Effector memory CD4-positive, alpha-beta T cell (primary cell): ENCODE measurements at regions not wholly inside any gene's neighbourhood (a gene's known extent, or its start where the extent isn't known, plus 50 kb on each side); places are given as distances from the start of the nearest gene placed in this dataset.
"Not testable (repeated sequence)": the region's sequence is repeated elsewhere in the genome, so short reads cannot be mapped to it uniquely, and the experiment has no call there.

Experiments used
- DNase-seq, 3 donors: peaks; one replicate each; pipeline ENCODE4 v3.0.0-alpha.2; 2020
- H3K27ac ChIP-seq: 2 replicates; pipeline ENCODE4 v1.7.0; 2013; ENCODE audit warnings: mild to moderate bottlenecking, low read length, moderate library complexity; ENCODE audit not compliant: insufficient read depth, poor library complexity, severe bottlenecking
- H3K27me3 ChIP-seq: replicated peaks from 2 replicates; pipeline ENCODE4 v1.7.0; 2013; ENCODE audit warnings: mild to moderate bottlenecking, low read length; ENCODE audit not compliant: insufficient read depth, control insufficient read depth, poor library complexity, severe bottlenecking
- H3K36me3 ChIP-seq: 2 replicates; pipeline ENCODE4 v1.7.0; 2013; ENCODE audit warnings: mild to moderate bottlenecking, low read length, moderate library complexity; ENCODE audit not compliant: control insufficient read depth, insufficient read depth
- H3K4me1 ChIP-seq: 2 replicates; pipeline ENCODE4 v1.7.0; 2013; ENCODE audit warnings: low read length, mild to moderate bottlenecking; ENCODE audit not compliant: control insufficient read depth, insufficient read depth, poor library complexity, severe bottlenecking
- H3K4me3 ChIP-seq: 2 replicates; pipeline ENCODE4 v1.7.0; 2013; ENCODE audit warnings: low read length, low read depth, mild to moderate bottlenecking; ENCODE audit not compliant: insufficient read depth, poor library complexity, severe bottlenecking
- H3K9me3 ChIP-seq: 2 replicates; pipeline ENCODE4 v1.7.0; 2013; ENCODE audit warnings: mild to moderate bottlenecking, low read length, moderate library complexity; ENCODE audit not compliant: control insufficient read depth

DNA sequence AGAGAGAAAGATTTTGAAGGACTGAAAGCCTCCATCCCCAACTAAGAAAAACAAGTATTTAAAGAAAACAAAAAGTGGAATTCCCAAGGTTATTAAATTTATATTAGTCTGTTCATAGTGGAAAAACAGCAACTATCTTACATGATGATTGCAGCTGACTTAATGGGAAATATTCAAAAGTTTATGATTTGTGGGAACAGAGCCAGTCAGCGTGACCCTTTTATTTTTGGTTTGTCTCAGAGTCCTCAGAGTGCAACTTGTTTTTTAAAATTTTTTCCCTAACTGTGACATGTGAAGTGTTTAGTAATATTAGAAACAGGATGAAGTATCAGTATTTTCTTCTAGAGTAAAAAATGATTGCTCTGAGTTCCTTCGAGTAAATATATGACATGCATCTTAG, 441.9 kb upstream of the MCTP2 start:
- Histone ChIP-seq H3K9me3 (no peaks in the 10 kb centered on the region), H3K4me3 (no peak overlapping the region), H3K27ac (no peak overlapping the region), H3K4me1 (no peaks in the 10 kb centered on the region), H3K36me3 (no peaks in the 10 kb centered on the region), H3K27me3 (no peaks in the 10 kb centered on the region)
- DNase-seq = no peak

DNA sequence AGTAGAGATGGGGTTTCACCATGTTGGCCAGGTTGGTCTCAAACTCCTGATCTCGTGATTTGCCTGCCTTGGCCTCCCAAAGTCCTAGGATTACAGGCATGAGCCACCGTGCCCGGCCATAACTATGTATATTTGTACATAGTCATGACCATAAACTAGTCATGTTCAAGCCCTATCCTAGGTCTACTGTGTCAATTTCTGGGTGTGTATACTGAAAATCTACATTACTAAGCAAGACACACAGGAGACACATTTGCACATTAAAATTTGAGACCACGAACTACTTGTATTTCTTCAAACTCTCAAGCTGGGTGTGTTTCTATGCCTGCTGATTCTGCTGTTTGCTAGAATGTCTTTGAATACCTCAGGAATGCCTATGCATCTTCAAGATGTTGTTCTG, 451.3 kb upstream of the MCTP2 start:
- Histone ChIP-seq H3K9me3 (no peaks in the 10 kb centered on the region), H3K4me3 (no peak overlapping the region), H3K27me3 (no peaks in the 10 kb centered on the region), H3K4me1 (no peaks in the 10 kb centered on the region), H3K36me3 (no peaks in the 10 kb centered on the region), H3K27ac (no peak overlapping the region)
- no peak for DNase-seq

DNA sequence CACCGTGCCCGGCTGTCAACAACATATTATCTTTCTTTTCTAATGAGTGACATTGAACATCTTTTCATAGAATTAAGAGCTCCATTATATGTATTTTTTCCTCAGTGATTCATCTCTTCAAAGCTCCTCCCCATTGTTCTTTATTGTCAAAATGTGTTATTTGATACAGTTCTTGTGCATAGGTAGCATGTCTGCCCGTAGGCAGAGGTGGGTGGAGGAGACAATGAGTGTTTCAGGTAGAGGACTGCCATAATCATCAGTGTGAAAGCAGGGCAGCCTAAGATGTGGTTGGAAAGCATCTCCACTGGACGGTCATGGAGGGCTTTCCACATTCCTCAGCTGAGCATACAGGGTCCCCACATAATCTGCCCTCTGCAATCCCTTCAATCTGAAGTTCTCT, 452.0 kb upstream of the MCTP2 start:
- H3K36me3 ChIP-seq = no peaks in the 10 kb centered on the region

DNA sequence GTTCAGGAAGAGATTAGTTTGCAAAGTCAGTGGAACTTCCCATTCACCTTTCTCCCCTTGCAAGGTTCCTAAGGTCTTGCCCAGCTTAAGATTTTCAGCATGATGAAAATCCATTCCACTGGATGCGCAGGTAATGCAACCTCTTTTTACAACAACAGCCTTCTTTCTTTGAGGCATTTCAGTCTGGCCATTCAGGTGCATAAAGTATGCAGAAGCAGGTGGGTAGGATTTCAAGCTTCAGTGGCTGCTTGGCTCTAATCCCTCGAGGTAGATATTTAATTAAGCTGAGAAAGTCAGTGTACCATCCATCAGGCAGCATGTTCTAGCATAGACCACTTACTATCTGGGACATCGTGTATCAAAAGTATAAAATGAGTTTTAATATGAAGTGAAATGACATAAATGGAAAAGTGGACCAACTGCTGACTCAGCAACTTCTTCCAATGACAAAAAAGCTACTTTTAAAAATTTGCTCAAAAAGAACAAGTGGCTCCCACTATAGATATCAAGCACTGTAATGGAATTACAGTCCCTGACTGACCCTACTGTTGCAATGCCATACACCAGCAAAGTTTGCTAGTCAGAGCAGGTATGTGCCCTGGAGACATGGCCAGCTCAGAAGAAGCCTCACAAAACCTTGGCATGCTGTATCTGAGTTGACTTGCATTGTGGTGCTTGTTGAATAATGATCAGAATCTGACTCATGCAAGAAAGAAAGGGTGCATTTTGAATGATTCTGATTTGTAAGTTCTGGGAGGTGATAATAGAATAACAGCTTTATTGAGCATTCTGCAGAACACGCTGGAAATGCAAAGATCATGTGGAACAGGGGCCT, 459.9 kb upstream of the MCTP2 start:
- no peak overlapping the region for H3K27ac ChIP-seq
- DNase-seq = no peak
- H3K27me3 ChIP-seq = no peaks in the 10 kb centered on the region
- H3K4me1 ChIP-seq = no peaks in the 10 kb centered on the region
- H3K36me3 ChIP-seq = no peaks in the 10 kb centered on the region
- no peak overlapping the region for H3K4me3 ChIP-seq
- no peaks in the 10 kb centered on the region for H3K9me3 ChIP-seq

More for the DNA sequence above, 452.0 kb upstream of the MCTP2 start:
- Histone ChIP-seq H3K27ac (no peak overlapping the region), H3K4me1 (no peaks in the 10 kb centered on the region), H3K27me3 (no peaks in the 10 kb centered on the region), H3K4me3 (no peak overlapping the region), H3K9me3 (no peaks in the 10 kb centered on the region)
- DNase-seq = no peak

DNA sequence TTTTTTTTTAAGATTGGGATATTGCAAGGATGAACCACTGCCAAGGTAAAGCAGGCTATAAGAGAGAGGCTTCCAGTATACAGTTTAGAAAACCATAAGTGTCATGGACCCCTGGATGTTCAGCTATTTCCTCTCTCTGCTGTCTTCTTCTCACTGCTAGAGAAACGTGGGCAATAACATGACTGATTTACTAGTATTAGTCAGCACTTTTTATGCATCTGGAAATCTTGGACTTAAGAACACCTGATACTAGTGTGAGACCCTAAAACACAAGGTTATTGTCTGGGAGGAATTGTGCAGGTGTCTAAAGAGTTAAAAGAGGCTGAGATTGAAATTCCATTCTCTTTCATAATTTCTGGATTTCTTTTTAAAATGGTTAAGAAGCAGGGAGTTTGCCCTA, 460.6 kb upstream of the MCTP2 start:
- Histone ChIP-seq H3K27ac (no peak overlapping the region), H3K4me1 (no peaks in the 10 kb centered on the region), H3K36me3 (no peaks in the 10 kb centered on the region), H3K27me3 (no peaks in the 10 kb centered on the region), H3K4me3 (no peak overlapping the region), H3K9me3 (no peaks in the 10 kb centered on the region)
- DNase-seq = no peak

DNA sequence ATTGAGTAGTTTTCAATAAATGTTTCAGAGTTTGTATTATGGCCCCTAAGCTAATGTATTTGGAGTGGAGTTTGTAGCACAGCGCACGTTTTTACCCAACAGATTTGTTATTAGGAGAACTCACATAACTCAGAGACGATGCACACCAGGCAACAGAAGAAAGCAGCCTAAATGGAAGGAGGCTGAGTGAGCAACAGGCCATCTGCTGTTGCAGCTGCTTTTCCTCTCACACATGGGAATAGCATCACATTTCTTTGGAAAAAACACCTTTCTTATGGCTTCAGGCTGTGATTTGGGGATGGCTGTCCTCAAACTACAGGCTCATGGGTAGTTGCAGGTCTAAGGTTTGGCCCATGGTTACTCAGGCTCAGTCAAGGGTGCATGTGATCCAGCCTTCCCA, 469.3 kb upstream of the MCTP2 start:
- H3K36me3 ChIP-seq = no peaks in the 10 kb centered on the region
- no peak overlapping the region for H3K27ac ChIP-seq
- no peaks in the 10 kb centered on the region for H3K4me1 ChIP-seq
- no peak overlapping the region for H3K4me3 ChIP-seq
- no peaks in the 10 kb centered on the region for H3K27me3 ChIP-seq
- H3K9me3 ChIP-seq = no peaks in the 10 kb centered on the region
- DNase-seq = no peak

DNA sequence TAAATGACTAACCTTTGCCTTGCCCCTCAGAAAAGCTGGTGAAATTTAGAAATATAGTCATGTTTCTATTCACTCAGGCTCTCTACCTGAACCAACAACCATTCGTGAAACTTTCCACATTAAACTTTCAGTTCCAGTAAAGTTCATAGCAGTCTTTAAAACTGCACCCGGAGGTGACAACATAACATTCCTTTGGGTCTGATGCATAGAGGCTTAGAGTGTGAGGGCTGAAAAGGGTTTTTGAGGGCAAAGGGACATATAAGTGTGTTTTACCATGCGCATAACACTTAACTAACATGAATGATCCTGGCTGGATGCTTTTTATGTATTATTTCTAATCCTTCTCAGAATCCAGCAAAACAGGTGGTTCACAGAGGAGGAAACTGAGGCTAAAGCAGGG, 471.7 kb upstream of the MCTP2 start:
- H3K27ac ChIP-seq = no peak overlapping the region
- no peaks in the 10 kb centered on the region for H3K9me3 ChIP-seq
- H3K36me3 ChIP-seq = no peaks in the 10 kb centered on the region
- no peaks in the 10 kb centered on the region for H3K27me3 ChIP-seq
- no peak for DNase-seq
- no peaks in the 10 kb centered on the region for H3K4me1 ChIP-seq
- H3K4me3 ChIP-seq = no peak overlapping the region

DNA sequence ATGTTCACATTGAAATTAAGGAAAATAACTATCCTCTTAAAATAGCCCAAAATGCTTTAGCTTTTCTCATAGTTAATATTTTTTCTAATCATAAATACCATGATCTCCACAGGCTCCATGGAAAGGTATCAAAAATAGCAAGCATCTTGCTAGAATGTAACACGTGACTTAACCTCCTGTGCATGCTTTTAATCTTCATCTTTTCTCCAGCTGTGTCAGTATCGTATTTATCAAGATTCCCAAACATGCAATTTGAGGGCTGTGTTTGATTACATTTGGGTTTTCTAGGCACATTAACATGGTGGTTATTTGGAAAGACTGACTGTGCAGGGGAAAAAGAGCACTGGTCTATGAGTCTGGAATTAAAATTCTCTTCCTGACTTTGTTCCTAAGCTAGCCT, 472.5 kb upstream of the MCTP2 start:
- Histone ChIP-seq H3K27ac (no peak overlapping the region), H3K9me3 (no peaks in the 10 kb centered on the region), H3K36me3 (no peaks in the 10 kb centered on the region), H3K4me3 (no peak overlapping the region), H3K4me1 (no peaks in the 10 kb centered on the region), H3K27me3 (no peaks in the 10 kb centered on the region)
- no peak for DNase-seq

DNA sequence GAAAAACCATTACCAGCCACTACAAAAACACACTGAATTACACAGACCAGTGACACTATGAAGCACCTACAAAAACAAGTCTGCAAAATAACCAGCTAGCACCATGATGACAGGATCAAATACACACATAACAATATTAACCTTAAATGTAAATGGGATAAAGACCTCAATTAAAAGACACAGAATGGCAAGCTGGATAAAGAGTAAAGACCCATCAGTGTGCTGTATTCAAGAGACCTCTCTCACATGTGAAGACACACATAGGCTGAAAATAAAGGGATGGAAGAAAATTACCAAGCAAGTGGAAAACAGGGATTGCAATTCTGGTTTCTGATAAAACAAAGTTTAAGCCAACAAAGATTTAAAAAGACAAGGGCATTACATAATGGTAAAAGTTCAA, 482.7 kb upstream of the MCTP2 start:
- Histone ChIP-seq H3K4me3 (no peak overlapping the region), H3K27me3 (no peaks in the 10 kb centered on the region), H3K4me1 (no peaks in the 10 kb centered on the region), H3K9me3 (no peaks in the 10 kb centered on the region), H3K36me3 (no peaks in the 10 kb centered on the region), H3K27ac (no peak overlapping the region)
- no peak for DNase-seq

DNA sequence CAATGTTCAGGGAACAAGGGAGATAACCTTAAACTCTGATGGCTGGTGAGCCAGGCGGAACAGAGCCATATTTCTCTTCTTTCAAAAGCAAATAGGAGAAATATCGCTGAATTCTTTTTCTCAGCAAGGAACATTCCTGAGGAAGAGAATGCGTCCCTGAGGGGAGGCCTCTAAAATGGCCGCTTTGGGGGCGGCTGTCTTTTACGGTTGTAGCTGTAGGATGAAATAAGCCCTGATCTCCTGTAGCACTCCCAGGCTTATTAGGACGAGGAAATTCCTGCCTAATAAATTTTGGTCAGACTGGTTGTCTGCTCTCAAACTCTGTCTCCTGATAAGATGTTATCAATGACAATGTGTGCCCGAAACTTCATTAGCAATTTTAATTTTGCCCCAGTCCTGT, 496.4 kb upstream of the MCTP2 start:
- not testable (repeated sequence) for H3K4me3 ChIP-seq, H3K9me3 ChIP-seq, H3K36me3 ChIP-seq, DNase-seq, H3K27me3 ChIP-seq, H3K27ac ChIP-seq, H3K4me1 ChIP-seq
